Gastrocnemius medialis (tissue), 4 donors: ENCODE measurements at regions not wholly inside any gene's neighbourhood (a gene's known extent, or its start where the extent isn't known, plus 50 kb on each side); places are given as distances from the start of the nearest gene placed in this dataset.

ENCODE experiments used
- ATAC-seq, 2 donors: fragments of 150-250 bp; one replicate each; pipeline ENCODE4 v1.9.1; 2016
- DNase-seq, 2 donors: peaks; one replicate each; pipeline ENCODE4 v3.0.0-alpha.2; 2019
- H3K27ac ChIP-seq, 4 donors: fragments of 200-600 bp; sonication (generic); 1 replicate in 1 of 4; 2 replicates in 3 of 4; pipeline ENCODE4 v1.5.1; 2016 to 2018; ENCODE audit warnings: mild to moderate bottlenecking in 2 of 4, moderate library complexity in 1 of 4
- H3K27me3 ChIP-seq, 3 donors: fragments of 200-600 bp; sonication (generic) in 2 of 3; 1 replicate in 1 of 3; 2 replicates in 2 of 3; pipeline versions ENCODE4 v1.5.1 to v1.6.0; 2016 to 2019; ENCODE audit warnings: mild to moderate bottlenecking in 1 of 3, moderate library complexity in 1 of 3
- H3K36me3 ChIP-seq, 2 donors: fragments of 200-600 bp; sonication (generic) in 1 of 2; one replicate each; pipeline ENCODE4 v1.5.1; 2017 to 2018
- H3K4me1 ChIP-seq, 2 donors: fragments of 200-600 bp; sonication (generic) in 1 of 2; one replicate each; pipeline ENCODE4 v1.5.1; 2016 to 2017; ENCODE audit warnings: mild to moderate bottlenecking in 2 of 2
- H3K4me3 ChIP-seq, 4 donors: fragments of 200-600 bp; sonication (generic) in 3 of 4; 1 replicate in 1 of 4; 2 replicates in 3 of 4; pipeline ENCODE4 v1.5.1; 2016 to 2019; ENCODE audit warnings: mild to moderate bottlenecking in 2 of 4
- H3K9me3 ChIP-seq, 3 donors: fragments of 200-600 bp; sonication (generic) in 2 of 3; 1 replicate in 1 of 3; 2 replicates in 2 of 3; pipeline ENCODE4 v1.5.1; 2016 to 2019
- CTCF ChIP-seq, 5 experiments: fragments of 450-650 bp in 3 of 5; fragments of 200-600 bp in 2 of 5; sonication (generic) in 2 of 5; IDR thresholded peaks in 4 of 5; conservative IDR thresholded peaks in 1 of 5; 1 replicate in 4 of 5; 2 replicates in 1 of 5; pipeline ENCODE4 v1.5.1; 2016 to 2019; ENCODE audit warnings: antibody characterized with exemption in 5 of 5, mild to moderate bottlenecking in 3 of 5, moderate library complexity in 3 of 5
- POLR2A ChIP-seq, 2 donors: fragments of 450-650 bp; IDR thresholded peaks; one replicate each; pipeline ENCODE4 v1.6.1; 2017; ENCODE audit warnings: antibody characterized with exemption in 2 of 2, mild to moderate bottlenecking in 2 of 2, moderate library complexity in 2 of 2
- in situ Hi-C, 4 donors: fragments of 200-750 bp; cut with MboI; loops; one replicate each; pipeline versions ENCODE4 v1.15.0 to v1.8.0; 2017; ENCODE audit warnings: low sequenced_read_pairs in 4 of 4
- intact Hi-C: fragments of 100-400 bp; cut with DNase I; formaldehyde crosslinking; loops from one replicate; pipeline ENCODE4 v1.15.1; 2023; ENCODE audit warnings: low total_unique reads

GRCh38 chr7:11914645-11915044 lies 82.6 kb upstream of the THSD7A start:
- Histone ChIP-seq H3K4me3 (no peak overlapping the region), H3K27me3 (no peaks in the 10 kb centered on the region), H3K4me1 (no peaks in the 10 kb centered on the region), H3K9me3 (no peaks in the 10 kb centered on the region), H3K27ac (no peak overlapping the region), H3K36me3 (no peaks in the 10 kb centered on the region)
- DNase-seq (no peak), ATAC-seq (no peak)
- TF ChIP-seq POLR2A (IDR thresholded peaks at IDR 0.05) (no peak), CTCF (IDR thresholded peaks at IDR 0.05 in 4 of 5, conservative IDR thresholded peaks at IDR 0.05 in 1 of 5) (no peak)
- in situ Hi-C loops (no loop called here), intact Hi-C loops (no loop called here)

DNA sequence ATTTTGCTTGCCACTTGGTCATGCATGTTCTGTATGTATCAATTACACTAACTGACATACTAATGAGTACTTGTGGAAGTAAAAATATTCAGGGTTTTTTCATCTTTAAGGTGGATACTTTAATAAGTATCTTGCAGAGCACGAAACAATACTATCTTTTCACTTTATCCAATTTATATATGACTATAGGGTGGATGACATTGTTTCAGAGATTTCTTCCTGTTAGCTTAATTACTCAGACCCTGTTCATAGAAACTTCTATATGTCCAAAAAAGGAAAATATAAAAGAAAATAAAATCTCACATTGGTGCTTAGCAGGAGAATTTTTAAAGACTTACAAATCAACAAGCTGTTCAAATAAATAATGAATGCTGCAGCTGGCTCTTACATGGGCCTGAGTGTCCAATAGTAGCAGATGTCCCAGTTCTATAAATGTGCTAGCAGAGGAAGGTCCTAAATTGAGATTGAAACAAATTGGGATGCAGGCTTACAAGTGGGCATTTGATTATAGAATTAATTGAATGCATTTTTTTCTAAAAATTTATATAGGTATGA lies 91.5 kb upstream of the THSD7A start:
- H3K36me3 ChIP-seq, result no peaks in the 10 kb centered on the region
- no peak for ATAC-seq
- no peak for DNase-seq
- TF ChIP-seq CTCF (IDR thresholded peaks at IDR 0.05 in 4 of 5, conservative IDR thresholded peaks at IDR 0.05 in 1 of 5), result no peak
- no peak for TF ChIP-seq POLR2A (IDR thresholded peaks at IDR 0.05)
- no peak overlapping the region for H3K4me3 ChIP-seq
- in situ Hi-C loops (no loop called here), intact Hi-C loops (no loop called here)
- H3K9me3 ChIP-seq, result no peaks in the 10 kb centered on the region
- H3K27ac ChIP-seq, result no peak overlapping the region
- no peaks in the 10 kb centered on the region for H3K27me3 ChIP-seq
- H3K4me1 ChIP-seq, result no peaks in the 10 kb centered on the region

- no peaks in the 10 kb centered on the region for H3K36me3 ChIP-seq
- no peak overlapping the region for H3K4me3 ChIP-seq
- DNase-seq, result no peak
- H3K27ac ChIP-seq, result no peak overlapping the region
- no peaks in the 10 kb centered on the region for H3K9me3 ChIP-seq
- intact Hi-C loops (no loop called here), in situ Hi-C loops (no loop called here)
- no peaks in the 10 kb centered on the region for H3K27me3 ChIP-seq
- no peak for ATAC-seq
- TF ChIP-seq CTCF (IDR thresholded peaks at IDR 0.05 in 4 of 5, conservative IDR thresholded peaks at IDR 0.05 in 1 of 5) (no peak), POLR2A (IDR thresholded peaks at IDR 0.05) (no peak)
- no peaks in the 10 kb centered on the region for H3K4me1 ChIP-seq
Observed at GRCh38 chr7:11931307-11931706, 99.3 kb upstream of the THSD7A start.

DNA sequence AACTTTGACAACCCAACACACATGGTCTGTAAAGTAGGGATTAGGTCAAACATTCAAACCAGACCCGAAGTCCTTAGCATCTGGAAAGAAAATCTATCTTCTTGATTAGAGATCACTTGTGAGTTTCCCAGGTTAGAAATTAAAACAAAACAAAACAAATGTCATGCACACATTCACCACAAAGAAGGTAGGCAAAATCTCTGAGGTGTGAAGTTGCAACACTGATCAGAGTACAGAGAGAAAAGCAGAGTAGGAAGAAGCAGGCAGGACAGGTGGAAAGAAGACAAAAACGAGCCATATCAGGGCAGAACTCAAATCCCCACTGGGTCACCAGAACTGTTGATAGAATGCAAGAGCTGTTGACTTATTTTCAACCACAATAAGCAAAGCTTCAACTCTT lies 102.8 kb upstream of the THSD7A start:
- Histone ChIP-seq H3K4me3 (no peak overlapping the region), H3K36me3 (no peaks in the 10 kb centered on the region), H3K27ac (no peak overlapping the region), H3K27me3 (no peaks in the 10 kb centered on the region), H3K4me1 (no peaks in the 10 kb centered on the region), H3K9me3 (no peaks in the 10 kb centered on the region)
- no peak for ATAC-seq
- no peak for DNase-seq
- in situ Hi-C loops (no loop called here), intact Hi-C loops (no loop called here)
- TF ChIP-seq CTCF (IDR thresholded peaks at IDR 0.05 in 4 of 5, conservative IDR thresholded peaks at IDR 0.05 in 1 of 5) (no peak), POLR2A (IDR thresholded peaks at IDR 0.05) (no peak)

- TF ChIP-seq POLR2A (IDR thresholded peaks at IDR 0.05) (no peak), CTCF (IDR thresholded peaks at IDR 0.05 in 4 of 5, conservative IDR thresholded peaks at IDR 0.05 in 1 of 5) (no peak)
- no peaks in the 10 kb centered on the region for H3K4me1 ChIP-seq
- H3K9me3 ChIP-seq, result no peaks in the 10 kb centered on the region
- DNase-seq, result no peak
- no peak for ATAC-seq
- no peaks in the 10 kb centered on the region for H3K27me3 ChIP-seq
- no peak overlapping the region for H3K27ac ChIP-seq
- intact Hi-C loops, result no loop called here
- H3K4me3 ChIP-seq, result no peak overlapping the region
- in situ Hi-C loops, result no loop called here
- H3K36me3 ChIP-seq, result no peaks in the 10 kb centered on the region
Observed at GRCh38 chr7:11935905-11936304, 103.9 kb upstream of the THSD7A start.
